Testis (tissue), 2 donors: ENCODE measurements at regions not wholly inside any gene's neighbourhood (a gene's known extent, or its start where the extent isn't known, plus 50 kb on each side); places are given as distances from the start of the nearest gene placed in this dataset.

Experiments
- DNase-seq: peaks from one replicate; pipeline ENCODE4 v3.0.0-alpha.2; 2019
- H3K27ac ChIP-seq, 2 donors: fragments of 200-600 bp; sonication (generic); one replicate each; pipeline ENCODE4 v1.5.1; 2019
- H3K27me3 ChIP-seq: fragments of 200-600 bp; sonication (generic); one replicate; pipeline ENCODE4 v1.5.1; 2019
- H3K36me3 ChIP-seq: fragments of 200-600 bp; sonication (generic); one replicate; pipeline ENCODE4 v1.5.1; 2017; ENCODE audit warnings: low read depth; ENCODE audit errors: missing control alignments
- H3K4me1 ChIP-seq: fragments of 200-600 bp; sonication (generic); one replicate; pipeline ENCODE4 v1.5.1; 2019
- H3K4me3 ChIP-seq, 2 donors: fragments of 200-600 bp; sonication (generic); one replicate each; pipeline ENCODE4 v1.5.1; 2017 to 2019
- H3K9me3 ChIP-seq: fragments of 200-600 bp; sonication (generic); one replicate; pipeline ENCODE4 v1.5.1; 2017
- POLR2A ChIP-seq: fragments of 450-650 bp; IDR thresholded peaks from one replicate; pipeline ENCODE4 v1.6.1; 2017; ENCODE audit warnings: antibody characterized with exemption, mild to moderate bottlenecking, moderate library complexity
- WGBS, 2 donors: methylation state at CpG; one replicate each; pipeline ENCODE4 v1.1.5; 2018; 5-methylcytosine and 5-hydroxymethylcytosine counted together
- intact Hi-C: fragments of 100-400 bp; cut with DNase I; formaldehyde crosslinking; loops from one replicate; pipeline ENCODE4 v1.15.1; 2023; ENCODE audit warnings: low total_unique reads
- TF ChIP-seq, protein P1 (sequence below), 3 experiments: fragments of 450-650 bp in 2 of 3; fragments of 200-600 bp in 1 of 3; sonication (generic) in 1 of 3; IDR thresholded peaks; one replicate each; pipeline ENCODE4 v1.5.1; 2016 to 2019; ENCODE audit warnings: antibody characterized with exemption in 3 of 3, mild to moderate bottlenecking in 2 of 3, moderate library complexity in 1 of 3

DNA sequence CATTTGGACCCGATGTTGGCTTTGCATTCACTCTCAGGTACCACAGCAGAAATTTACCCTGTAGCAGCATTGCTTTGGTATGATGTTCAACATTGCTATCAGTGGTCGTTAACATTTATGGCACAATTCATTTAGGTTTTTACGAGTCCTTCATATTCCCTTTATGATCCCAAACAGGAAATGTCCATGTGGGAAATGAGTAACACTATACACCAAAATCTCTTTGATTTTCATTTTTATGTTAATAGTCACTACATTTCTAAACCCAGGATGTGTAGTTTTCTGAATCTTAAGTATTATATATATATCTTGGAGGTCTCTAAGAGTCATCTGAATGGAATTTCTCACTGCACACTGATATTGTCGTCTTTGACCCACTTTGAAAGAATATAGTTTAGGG lies 78.5 kb upstream of the RBMS3 start:
- intact Hi-C loops = no loop called here
- Histone ChIP-seq H3K27me3 (no peaks in the 10 kb centered on the region), H3K4me1 (no peaks in the 10 kb centered on the region), H3K36me3 (no peaks in the 10 kb centered on the region), H3K27ac (no peak overlapping the region), H3K4me3 (no peak overlapping the region), H3K9me3 (no peaks in the 10 kb centered on the region)
- no peak for TF ChIP-seq POLR2A
- TF ChIP-seq, protein P1, sequence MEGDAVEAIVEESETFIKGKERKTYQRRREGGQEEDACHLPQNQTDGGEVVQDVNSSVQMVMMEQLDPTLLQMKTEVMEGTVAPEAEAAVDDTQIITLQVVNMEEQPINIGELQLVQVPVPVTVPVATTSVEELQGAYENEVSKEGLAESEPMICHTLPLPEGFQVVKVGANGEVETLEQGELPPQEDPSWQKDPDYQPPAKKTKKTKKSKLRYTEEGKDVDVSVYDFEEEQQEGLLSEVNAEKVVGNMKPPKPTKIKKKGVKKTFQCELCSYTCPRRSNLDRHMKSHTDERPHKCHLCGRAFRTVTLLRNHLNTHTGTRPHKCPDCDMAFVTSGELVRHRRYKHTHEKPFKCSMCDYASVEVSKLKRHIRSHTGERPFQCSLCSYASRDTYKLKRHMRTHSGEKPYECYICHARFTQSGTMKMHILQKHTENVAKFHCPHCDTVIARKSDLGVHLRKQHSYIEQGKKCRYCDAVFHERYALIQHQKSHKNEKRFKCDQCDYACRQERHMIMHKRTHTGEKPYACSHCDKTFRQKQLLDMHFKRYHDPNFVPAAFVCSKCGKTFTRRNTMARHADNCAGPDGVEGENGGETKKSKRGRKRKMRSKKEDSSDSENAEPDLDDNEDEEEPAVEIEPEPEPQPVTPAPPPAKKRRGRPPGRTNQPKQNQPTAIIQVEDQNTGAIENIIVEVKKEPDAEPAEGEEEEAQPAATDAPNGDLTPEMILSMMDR (IDR thresholded peaks at IDR 0.05) = no peak
- DNase-seq = no peak
- WGBS, 2 donors = 67 to 85% methylated on average over 4 of the region's 4 CpGs

DNA sequence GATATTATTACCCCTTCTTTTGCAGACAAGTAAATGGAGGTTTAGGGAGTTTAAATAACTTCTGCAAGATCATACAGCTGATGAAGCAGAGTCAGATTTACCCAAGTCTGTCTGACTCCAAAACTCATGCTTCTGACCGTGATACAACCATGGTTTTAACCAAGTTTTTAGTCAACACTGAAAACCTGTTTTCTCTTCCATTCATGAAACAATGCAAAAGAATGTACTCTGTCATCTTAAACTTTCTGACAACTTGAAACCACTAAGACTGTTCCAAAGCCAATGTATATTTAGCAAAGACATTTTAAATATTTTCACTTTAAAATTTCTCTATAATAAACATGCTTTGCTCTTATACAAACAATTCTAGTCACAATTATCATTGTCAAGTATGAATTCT lies 77.0 kb upstream of the RBMS3 start:
- TF ChIP-seq, protein P1 (IDR thresholded peaks at IDR 0.05) = no peak
- TF ChIP-seq POLR2A = no peak
- Histone ChIP-seq H3K36me3 (no peaks in the 10 kb centered on the region), H3K4me1 (no peaks in the 10 kb centered on the region), H3K27me3 (no peaks in the 10 kb centered on the region), H3K27ac (no peak overlapping the region), H3K4me3 (no peak overlapping the region), H3K9me3 (no peaks in the 10 kb centered on the region)
- no peak for DNase-seq
- 100% methylated on average over 1 of the region's 1 CpG for WGBS, 2 donors
- intact Hi-C loops = no loop called here

DNA sequence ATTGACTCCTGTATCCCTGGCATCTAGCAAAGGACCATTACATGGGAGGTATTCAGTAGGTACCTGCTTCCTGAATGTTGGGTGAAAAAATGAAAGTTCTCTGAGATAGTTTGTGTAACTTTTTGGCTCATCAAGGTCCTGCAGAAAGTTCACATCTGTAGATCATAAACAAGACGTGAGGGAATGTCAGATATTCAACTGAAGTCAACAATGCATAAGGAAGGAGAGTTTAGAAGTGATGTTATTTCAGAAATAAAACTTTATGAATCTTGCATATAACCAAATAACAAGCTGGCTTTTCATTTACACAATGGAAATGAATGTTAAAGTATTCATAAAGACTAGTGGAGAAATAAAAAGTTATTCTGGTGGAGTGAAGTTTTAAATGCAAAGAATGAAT lies 73.4 kb upstream of the RBMS3 start:
- H3K36me3 ChIP-seq = no peaks in the 10 kb centered on the region
- no peaks in the 10 kb centered on the region for H3K27me3 ChIP-seq
- no peaks in the 10 kb centered on the region for H3K9me3 ChIP-seq
- no peak overlapping the region for H3K4me3 ChIP-seq
- no peak for DNase-seq
- no peak for TF ChIP-seq POLR2A
- TF ChIP-seq, protein P1 (IDR thresholded peaks at IDR 0.05) = no peak
- H3K4me1 ChIP-seq = no peaks in the 10 kb centered on the region
- intact Hi-C loops = no loop called here
- 61 to 63% methylated on average over 1 of the region's 1 CpG for WGBS, 2 donors
- no peak overlapping the region for H3K27ac ChIP-seq

DNA sequence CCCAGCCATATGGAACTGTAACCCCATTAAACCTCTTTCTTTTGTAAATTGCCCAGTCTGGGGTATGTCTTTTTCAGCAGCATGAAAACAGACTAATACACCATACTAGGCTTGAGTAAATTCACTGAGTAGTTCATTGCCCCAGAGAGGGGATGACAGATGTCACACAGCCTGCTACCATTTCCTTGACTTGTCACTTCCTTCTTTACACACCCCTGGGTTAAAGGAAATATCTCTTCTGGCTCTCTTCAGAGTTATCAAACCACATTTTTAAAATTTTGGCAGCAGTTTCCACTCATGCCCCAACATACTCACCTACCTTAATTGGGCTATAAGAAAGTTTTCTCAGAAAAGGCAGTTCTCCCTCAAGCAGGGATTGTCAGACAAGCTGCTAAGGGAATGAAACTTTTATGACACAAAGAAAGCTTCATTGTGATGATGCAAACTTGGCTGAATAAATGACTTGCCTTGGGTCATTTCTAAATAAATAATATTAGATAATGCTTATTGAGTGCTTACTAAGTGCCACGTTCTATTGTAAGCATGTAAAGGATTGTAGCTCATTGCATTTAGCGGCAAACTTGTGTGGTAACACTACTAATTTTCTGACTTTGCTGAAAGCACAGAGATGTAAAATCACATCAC lies 68.0 kb upstream of the RBMS3 start:
- no peak overlapping the region for H3K4me3 ChIP-seq
- intact Hi-C loops = no loop called here

More for the DNA sequence above, 68.0 kb upstream of the RBMS3 start:
- no peaks in the 10 kb centered on the region for H3K4me1 ChIP-seq
- no peak for DNase-seq
- no peaks in the 10 kb centered on the region for H3K36me3 ChIP-seq
- H3K27me3 ChIP-seq = no peaks in the 10 kb centered on the region
- TF ChIP-seq POLR2A = no peak
- TF ChIP-seq, protein P1 (IDR thresholded peaks at IDR 0.05) = no peak
- no peak overlapping the region for H3K27ac ChIP-seq
- 96 to 97% methylated on average over 2 of the region's 2 CpGs for WGBS, 2 donors
- no peaks in the 10 kb centered on the region for H3K9me3 ChIP-seq
